ENCODE measurements at regions not wholly inside any gene's neighbourhood (a gene's known extent, or its start where the extent isn't known, plus 50 kb on each side); places are given as distances from the start of the nearest gene placed in this dataset.

GRCh38 chr5:23864786-23865185 lies 357.4 kb downstream of the PRDM9 start:
- BruUV-seq (replicated peaks) = no TSS peak
- POLR2A ChIA-PET = no interaction called here
- TF ChIP-seq MTF2 (CRISPR knock-in tag; IDR thresholded peaks at IDR 0.05; ENCODE audit: borderline replicate concordance) (no peak), GFI1 (CRISPR knock-in tag; IDR thresholded peaks at IDR 0.05; ENCODE audit: borderline replicate concordance) (no peak), ZNF256 (CRISPR knock-in tag; conservative IDR thresholded peaks at IDR 0.05) (no peak), HIVEP1 (CRISPR knock-in tag; IDR thresholded peaks at IDR 0.05) (no peak), NCOA2 (CRISPR knock-in tag; IDR thresholded peaks at IDR 0.05) (no peak), ZSCAN21 (CRISPR knock-in tag; IDR thresholded peaks at IDR 0.05; ENCODE audit: borderline replicate concordance) (no peak), RFXAP (CRISPR knock-in tag; IDR thresholded peaks at IDR 0.05; ENCODE audit: borderline replicate concordance) (no peak), BRCA1 (CRISPR knock-in tag; IDR thresholded peaks at IDR 0.05) (no peak), PCBP2 (optimal IDR thresholded peaks at IDR 0.05; ENCODE audit: low read depth, low read length, poor library complexity, severe bottlenecking) (no peak), ZNF441 (CRISPR knock-in tag; IDR thresholded peaks at IDR 0.05; ENCODE audit: borderline replicate concordance) (no peak), TGIF2 (CRISPR knock-in tag; IDR thresholded peaks at IDR 0.05) (no peak), SMARCC2 (IDR thresholded peaks at IDR 0.05) (no peak)
- TF ChIP-seq, protein P1, sequence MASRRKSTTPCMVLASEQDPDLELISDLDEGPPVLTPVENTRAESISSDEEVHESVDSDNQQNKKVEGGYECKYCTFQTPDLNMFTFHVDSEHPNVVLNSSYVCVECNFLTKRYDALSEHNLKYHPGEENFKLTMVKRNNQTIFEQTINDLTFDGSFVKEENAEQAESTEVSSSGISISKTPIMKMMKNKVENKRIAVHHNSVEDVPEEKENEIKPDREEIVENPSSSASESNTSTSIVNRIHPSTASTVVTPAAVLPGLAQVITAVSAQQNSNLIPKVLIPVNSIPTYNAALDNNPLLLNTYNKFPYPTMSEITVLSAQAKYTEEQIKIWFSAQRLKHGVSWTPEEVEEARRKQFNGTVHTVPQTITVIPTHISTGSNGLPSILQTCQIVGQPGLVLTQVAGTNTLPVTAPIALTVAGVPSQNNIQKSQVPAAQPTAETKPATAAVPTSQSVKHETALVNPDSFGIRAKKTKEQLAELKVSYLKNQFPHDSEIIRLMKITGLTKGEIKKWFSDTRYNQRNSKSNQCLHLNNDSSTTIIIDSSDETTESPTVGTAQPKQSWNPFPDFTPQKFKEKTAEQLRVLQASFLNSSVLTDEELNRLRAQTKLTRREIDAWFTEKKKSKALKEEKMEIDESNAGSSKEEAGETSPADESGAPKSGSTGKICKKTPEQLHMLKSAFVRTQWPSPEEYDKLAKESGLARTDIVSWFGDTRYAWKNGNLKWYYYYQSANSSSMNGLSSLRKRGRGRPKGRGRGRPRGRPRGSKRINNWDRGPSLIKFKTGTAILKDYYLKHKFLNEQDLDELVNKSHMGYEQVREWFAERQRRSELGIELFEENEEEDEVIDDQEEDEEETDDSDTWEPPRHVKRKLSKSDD (CRISPR knock-in tag; IDR thresholded peaks at IDR 0.05; ENCODE audit: low read depth) = no peak
- no peak for ATAC-seq
- H3K4me1 ChIP-seq (ENCODE audit: insufficient read depth, low read length) = no peaks in the 10 kb centered on the region
- H3K4me3 ChIP-seq (replicated peaks in 1 of 3; ENCODE audit: insufficient read depth in 1 of 3, low read depth in 2 of 3, low read length in 3 of 3) = no peak overlapping the region
- H3K4me2 ChIP-seq (ENCODE audit: low read depth, low read length) = no peak overlapping the region
- H3K27me3 ChIP-seq (ENCODE audit: control insufficient read depth in 1 of 2, insufficient read depth in 2 of 2, low read length in 2 of 2) = no peaks in the 10 kb centered on the region; a peak in 1 of 5 replicates
- no peak for DNase-seq (ENCODE audit: low spot score)
- H2AFZ ChIP-seq (ENCODE audit: low read length) = no peak overlapping the region
- H4K20me1 ChIP-seq (ENCODE audit: insufficient read depth, low read length) = no peaks in the 10 kb centered on the region
- 23% methylated on average over 5 of the region's 5 CpGs for WGBS (ENCODE audit: low lambda C conversion rate)
- intact Hi-C loops (cut with micrococcal nuclease; ENCODE audit: unreplicated experiment) = no loop called here
- H3K9me3 ChIP-seq (ENCODE audit: low read length) = peaks cover 43% of the 10 kb centered on the region
- no peak overlapping the region for H3K27ac ChIP-seq (ENCODE audit: extremely low read length, insufficient read depth, low read length)
- FAIRE-seq = no peak
- no peaks in the 10 kb centered on the region for H3K79me2 ChIP-seq (ENCODE audit: insufficient read depth, low read length)
- H3K36me3 ChIP-seq (replicated peaks in 1 of 2; ENCODE audit: control insufficient read depth in 1 of 2, insufficient read depth in 2 of 2, low read length in 2 of 2) = no peaks in the 10 kb centered on the region
- in situ Hi-C loops (cut with HindIII; ENCODE audit: extremely low pct_ligation_motif_present, low pct_unique_long_range_greater_than_20kb) = no loop called here
- no peak overlapping the region for H3K9ac ChIP-seq (ENCODE audit: insufficient read depth, low read depth, low read length)
- CTCF ChIA-PET (ENCODE audit: low intra/inter-chr PET ratio, low total read pairs) = no interaction called here

All from HepG2 (cell line).